Cerebellar cortex (tissue), 1 donor: ENCODE measurements at regions not wholly inside any gene's neighbourhood (a gene's known extent, or its start where the extent isn't known, plus 50 kb on each side); places are given as distances from the start of the nearest gene placed in this dataset.

ENCODE experiments used
- DNase-seq: peaks from one replicate; pipeline ENCODE4 v3.0.0-alpha.2; 2015; ENCODE audit warnings: low spot score

DNA sequence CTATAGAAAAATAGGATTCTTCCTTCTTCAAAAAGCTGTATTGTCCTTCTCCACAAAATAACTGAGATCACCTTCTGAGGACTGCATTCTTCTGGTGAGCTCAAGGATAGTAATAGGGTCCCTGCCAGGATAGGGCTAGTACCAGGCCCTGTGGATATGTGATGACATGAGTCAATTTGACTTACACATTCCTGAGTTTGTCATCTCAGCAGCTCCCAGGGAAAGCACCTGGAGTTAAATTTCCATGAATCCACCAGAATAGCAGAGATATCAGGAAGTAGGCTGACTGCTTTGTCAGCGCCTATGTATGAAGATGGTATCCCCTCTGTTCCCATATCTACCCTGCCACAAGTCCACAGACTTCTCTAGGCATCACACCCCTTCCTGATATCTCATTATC lies 225.8 kb downstream of the PMP22 start:
- no peak for DNase-seq

DNA sequence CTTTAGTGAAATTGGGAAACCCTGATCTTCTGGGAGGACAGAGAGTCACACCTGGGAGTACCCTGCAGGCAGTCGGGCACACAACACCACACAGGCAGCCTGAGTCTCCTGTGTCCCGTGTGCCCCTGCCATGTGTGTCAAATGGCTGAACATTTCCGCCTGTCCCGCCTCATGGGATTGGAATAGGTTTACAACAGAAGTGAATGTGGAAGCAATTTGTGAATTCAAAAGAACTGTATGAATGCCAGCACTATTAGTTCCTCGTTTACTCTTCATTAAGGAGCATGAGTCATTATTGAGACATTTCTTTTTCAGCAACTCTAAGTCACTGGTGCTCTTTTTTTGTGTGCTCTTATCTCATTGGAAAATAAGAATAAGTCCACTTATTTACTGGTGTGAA lies 226.5 kb downstream of the PMP22 start:
- DNase-seq, result no peak

DNA sequence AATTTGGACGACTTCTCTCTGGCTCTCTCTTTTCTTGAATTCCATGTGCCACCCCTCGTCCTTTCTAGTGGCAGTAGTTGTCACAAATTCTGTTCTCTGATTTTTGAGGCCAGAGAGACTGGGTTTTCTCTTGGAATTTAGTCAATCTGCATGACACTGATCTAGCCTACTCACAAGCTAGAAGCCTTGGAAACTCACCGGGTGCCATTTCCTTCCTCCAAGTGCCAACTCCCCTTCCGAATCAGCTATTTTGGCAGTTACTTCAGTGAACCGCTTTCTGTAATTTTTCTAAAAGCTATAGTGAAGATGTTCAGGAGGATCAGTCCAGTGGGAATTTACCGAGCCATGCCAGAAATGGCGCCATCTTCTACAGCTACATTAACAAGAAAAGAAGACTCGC lies 228.9 kb downstream of the PMP22 start:
- DNase-seq, result no peak

DNA sequence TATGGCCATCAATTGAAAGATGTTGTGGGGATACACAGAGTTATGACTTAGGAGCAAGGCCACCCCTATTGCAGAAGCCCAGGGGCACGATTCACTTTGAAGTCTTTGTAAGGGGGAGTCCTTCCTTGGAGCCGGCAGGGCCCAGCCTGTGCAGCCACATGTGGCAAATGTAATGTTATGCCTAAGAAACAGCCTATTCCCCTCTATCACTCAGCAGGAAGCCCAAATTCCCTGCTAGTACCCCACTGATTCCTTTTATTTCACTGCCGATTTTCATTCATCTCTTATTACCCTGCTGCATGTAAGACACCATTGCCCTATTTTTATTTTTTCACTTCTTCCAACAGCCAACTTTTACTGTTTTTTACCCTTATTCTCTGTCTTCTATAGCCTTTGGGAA lies 233.2 kb downstream of the PMP22 start:
- DNase-seq, result no peak

DNA sequence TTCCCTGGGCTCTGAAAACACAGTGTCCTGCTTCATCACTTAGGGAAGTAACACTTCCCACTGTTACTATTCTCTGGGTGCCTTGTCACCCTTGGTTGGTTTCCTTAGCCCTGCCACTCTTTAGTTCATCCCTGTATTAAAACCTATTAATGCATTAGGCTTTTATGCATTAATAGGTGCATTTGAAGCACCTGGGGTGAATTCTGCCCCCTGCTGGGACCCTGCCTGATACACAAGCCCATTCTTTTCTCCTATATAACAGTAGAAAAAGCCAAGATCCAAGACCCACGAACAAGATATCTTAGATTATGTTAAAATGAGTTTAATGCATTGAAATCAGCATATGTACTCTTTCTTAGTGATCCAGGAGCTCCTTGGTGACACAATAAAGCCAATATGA lies 235.7 kb downstream of the PMP22 start:
- no peak for DNase-seq

DNA sequence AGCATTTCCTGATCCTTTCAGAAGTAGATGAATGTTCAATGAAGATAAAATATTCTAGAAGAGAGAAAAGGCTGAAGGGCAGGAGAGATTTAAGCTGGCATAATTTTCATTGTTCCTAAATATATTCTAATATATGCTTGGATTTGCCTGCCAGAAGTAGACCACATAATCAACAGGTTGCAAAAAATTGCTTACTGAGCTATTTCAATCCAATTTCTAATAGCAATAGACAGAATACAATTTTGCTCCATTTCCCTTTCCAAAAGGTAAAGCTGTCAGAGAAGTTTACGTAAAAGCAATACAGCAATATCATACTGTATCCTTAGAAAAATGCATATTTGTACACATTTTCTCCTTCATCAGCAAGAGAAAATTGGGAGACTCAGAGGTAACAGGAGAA lies 237.3 kb downstream of the PMP22 start:
- DNase-seq, result no peak

DNA sequence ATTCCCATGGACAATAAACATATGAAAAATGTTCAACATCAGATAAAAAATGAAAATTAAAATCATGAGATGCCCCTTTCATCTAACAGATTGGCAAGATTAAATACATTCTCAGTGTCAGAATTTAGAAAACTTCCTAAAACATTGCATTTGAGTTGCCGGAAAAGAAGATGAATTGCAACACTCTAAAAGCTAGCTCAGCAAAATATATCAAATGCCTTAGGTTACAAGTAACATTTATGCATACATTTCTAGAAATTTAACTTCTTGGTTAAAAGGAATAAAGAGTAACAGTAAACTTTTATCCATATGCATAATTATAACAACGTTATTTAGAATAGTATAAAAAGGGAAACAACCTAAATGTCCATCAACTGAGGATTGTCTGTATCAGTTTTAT lies 239.0 kb downstream of the PMP22 start:
- DNase-seq, result no peak

DNA sequence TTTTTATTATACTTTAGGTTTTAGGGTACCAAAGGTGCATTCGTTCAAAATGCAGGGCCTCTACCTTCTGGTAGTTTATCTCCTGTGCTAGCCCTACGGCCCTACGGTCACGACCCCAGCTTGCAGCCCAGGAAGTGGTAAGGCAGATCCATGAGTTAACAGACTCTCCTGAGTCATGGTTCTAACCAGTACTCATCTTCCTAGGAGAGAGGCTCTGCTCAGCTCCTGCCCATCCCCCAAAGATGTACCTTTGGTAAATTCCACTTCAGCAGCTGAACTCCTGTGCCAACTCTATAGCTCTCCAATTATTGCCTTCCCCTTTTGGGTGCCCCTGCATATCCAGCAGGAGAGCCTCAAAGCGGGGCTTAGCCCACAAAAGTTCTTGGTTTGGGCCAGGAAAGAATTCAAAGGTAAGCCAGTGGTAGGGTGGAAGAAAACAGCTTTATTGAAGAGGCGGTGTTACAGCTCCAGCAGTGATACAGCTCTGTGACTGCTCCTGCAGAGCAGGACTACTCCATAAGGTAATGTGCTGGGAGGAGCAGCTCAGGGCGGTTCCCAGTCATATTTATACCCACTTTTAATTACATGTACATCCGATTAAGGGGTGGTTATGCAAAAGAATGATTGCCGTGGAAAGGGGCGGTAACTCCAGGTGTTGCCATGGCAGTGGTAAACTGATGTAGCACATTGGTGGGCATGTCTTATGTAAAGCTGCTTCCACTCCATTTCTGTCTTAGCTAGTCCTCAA lies 241.4 kb downstream of the PMP22 start:
- DNase-seq, result no peak

DNA sequence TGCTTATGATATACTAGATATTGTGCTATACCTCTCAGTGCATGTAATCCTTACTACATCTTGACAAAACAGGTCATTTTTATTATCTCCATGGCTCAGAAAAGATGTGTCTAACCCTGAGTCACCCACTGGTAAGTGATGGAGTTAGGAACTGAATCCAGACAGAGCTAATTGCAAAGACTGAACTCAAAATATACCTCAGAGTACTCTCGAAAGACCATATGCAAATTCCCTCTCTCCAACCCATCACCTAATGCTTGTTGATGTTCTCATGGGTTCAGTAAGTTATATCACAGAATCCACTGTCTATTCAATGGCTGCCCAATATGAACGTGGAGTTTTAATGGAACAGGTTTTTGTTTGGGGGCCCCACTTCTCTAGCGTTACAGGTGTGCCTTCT lies 246.0 kb downstream of the PMP22 start:
- DNase-seq, result no peak

DNA sequence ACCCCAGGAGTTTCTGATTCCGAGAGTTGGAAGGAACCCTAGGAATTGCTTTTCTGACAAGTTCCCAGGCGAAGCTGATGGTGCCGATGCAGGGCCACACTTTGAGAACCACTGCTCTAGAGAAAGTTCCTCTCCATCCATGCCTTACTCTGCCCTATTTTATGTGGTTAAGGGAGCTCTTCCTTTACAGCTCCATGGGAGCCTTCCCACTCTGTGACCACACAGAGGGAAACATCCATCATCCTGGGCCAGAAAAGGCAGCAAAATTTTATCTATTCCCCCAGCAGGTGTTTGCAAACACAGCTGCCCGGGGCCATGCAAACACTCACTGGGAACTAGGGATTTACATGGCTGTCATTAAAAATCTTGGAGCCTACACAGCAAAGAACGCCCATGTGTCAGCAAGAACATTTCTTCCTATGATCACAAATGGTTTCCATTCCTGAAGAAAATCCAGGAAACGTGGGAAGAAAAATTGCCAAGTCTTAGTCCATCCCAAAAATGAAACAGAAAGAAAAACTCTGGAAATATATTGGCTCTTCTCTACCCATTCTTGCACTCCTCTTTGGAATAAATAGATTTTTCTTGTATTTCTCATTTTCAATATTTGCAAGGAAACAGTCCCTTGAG lies 252.7 kb downstream of the PMP22 start:
- no peak for DNase-seq

DNA sequence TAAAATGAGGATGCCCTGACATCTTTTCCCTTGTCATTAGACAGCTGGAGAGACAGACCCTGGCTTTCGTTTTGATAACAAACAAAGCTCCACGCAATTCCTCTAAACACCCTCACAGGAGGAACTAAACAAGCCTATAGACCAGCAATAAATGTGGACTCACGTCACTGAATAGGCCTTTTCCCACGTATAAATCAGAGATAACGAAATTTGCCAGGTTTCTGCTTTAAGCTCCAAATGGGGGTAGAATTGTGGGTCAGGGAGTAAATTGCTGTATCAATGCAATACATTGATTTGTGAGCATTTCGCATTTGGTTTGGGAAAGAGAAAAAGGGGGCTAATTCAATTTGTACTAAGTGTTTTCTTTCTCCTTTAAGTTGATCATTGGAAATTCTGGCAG lies 256.0 kb downstream of the PMP22 start:
- DNase-seq, result no peak

DNA sequence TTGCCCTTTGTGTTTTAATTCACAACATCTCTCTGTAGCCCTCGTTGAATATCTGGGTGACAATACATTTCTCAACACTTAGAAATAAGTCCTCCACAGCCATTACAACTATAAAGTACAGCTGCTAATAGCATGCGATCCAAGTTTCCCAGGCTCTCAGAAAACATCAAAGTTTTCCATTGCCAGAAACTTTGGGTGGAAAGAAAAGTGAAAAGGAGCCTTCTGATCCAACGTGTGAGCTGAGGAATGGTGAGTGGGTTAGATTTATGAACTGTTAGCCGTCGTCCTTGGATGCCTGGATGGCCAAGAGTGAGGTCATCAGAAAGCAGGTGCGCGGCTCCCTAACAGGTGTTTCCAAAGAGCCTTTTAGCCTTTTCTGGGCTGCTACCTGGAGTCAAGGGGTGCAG lies 258.0 kb downstream of the PMP22 start:
- no peak for DNase-seq

DNA sequence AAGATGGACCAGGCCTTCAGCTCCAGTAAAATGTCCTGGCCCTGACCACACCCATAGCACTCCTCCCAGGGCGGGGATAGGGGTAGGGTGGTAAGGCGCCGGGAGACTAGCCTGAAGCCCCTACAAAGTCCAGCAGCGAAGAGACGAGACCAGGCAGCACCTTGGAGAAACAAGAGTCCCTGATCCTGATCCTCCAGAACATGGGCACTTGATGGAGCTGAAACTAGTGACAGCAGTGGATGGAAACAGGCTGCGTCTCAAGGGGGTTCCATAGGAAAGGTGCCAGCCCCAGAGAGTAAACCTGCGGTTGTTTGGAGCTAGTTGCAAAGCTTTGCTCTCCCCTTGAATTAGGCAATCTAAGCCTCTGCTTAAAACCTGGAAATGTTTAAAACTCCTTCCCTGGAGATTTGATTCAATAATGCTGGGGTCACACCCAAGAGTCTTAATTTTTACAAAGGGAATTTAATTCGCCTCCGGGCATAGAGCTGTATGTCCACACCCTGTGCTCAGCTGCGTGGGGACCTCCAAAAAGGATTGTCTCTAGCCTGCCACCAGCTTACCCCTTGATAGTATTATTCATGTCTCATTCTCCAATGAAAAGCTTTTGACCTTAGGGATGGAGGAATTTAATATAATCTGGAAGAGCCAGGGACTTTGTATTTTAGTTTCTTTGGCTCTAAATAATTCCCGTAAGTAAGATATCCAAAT lies 258.6 kb downstream of the PMP22 start:
- DNase-seq, result no peak

DNA sequence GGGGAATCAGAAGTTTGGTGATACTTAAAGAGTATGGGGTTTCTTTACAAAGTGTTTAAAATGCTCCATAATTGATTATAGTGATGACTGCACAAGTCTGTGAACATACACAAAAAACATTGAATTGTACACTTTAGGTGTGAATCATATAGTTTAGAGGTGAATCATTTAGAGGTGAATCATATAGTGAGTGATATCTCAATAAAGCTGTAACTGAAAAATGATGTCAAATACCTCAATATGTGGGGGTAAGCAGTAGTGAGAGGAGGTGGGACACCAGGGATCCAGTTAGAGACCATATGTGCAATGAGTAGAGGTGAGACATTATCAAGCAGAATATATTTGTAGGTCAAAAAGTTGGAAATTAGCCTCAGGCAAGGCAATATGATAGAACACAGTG lies 264.5 kb downstream of the PMP22 start:
- no peak for DNase-seq

DNA sequence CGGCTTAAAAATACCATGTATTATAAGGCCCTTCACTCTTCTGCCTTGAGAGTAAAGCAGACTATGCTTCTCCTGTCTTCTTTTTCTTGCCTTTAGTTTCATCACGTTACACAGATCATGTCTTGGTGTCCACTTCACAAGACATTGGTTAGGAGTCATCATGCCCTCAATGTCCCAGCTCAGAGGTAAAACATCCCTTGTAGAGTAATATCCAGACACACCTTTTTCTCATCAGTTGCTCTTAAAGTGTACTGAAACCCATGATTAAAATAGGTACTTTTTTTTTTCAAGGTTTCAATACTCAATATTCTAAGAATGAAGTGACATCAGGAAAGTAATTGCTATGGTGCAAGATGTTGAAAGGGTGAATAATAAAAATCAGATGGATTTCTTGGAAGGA lies 267.8 kb downstream of the PMP22 start:
- no peak for DNase-seq

DNA sequence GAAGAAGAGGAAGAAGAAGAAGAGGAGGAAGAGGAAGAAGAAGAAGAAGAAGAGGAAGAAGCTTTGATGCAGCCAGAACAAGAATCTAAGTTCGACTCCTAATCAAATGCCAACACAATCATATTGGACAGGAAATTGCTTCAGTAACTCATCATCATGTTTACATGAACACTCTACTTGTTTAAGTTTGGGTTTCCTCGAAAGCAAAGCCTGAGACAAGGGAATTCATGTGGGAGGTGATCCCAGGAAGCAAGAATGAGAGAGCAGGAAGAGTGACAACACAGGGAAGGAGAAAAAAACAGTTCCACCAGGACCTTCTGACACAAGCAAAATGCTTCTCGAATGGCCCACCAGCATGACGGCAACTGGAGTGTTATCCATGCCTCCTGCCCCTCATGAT lies 279.0 kb downstream of the PMP22 start:
- no peak for DNase-seq

DNA sequence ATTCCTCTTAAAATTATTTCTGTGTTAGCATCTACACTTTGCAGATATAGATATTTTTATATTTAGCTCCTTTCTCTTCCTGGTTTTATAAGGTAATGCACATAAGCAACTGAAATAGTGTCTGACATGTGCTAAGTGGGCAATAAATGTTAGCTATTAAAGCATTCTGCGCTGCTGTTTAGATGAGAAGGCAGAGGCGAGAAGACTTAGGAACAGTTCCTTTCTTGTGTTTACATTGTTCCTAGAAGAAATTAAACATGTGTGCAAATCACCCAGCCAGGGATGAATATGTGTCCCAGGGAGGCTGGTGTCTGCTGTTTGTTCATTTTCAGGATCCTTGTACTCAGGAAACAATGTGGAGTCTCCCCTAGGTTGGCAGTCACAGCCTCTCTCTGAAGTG lies 292.3 kb downstream of the PMP22 start:
- DNase-seq, result no peak

DNA sequence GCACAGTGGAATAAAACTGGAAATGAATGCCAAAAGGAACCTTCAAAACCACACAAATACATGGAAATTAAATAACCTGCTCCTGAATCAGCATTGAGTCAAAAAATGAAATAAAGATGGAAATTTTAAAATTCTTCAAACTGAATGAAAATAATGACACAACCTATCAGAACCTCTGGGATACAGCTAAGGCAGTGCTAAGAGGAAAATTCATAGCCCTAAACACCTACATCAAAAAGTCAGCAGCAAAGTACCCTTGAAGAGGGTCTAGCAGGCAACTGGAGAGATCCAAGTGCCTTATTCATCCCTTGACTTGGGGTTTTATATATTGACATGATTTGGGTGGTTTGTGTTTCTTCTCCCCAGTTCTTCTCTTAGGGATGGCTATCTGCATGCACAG lies 294.1 kb downstream of the PMP22 start:
- DNase-seq, result no peak

DNA sequence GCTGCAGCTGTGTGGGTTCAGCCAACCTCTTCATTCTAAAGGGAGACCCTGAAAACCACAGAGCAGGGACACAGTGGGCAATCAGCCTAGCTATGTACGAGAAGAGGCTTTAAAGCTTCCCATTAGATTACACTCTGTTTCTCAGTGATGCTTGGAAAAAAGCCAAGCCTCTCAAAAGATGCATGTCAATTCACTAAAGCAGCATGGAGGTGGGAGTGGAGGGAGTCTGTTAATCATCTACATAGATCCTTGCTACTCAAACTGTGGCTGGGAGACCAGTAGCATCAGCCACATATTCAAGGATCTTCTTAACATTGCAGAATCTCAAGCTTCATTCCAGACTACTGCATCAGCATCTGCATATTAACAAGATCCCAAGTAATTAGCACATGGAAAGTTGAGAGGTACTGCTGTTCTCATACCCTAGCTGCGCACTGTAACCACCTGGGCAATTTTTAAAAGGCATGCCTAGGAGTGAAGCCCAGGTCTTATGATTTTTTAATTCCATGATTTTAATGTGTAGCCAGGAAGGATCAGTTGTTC lies 305.9 kb downstream of the PMP22 start:
- no peak for DNase-seq

DNA sequence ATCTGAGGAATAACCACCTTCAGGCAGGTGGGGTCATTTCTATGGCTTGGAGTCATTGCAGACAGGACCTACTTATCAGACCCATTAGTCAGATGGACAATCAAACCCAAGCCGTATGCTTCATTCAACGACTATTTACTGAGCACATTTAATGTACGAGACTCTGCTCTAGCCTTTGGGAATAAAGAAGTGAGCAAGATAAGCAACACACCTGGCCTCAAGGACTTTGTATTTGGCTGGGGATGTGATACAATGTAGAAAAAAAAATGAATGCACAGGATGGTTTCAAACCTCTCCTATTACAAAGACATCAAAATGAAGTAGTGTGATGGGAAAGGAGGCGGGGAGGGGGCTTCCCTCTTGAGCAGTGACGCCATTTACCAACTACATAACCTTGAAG lies 311.7 kb downstream of the PMP22 start:
- no peak for DNase-seq

DNA sequence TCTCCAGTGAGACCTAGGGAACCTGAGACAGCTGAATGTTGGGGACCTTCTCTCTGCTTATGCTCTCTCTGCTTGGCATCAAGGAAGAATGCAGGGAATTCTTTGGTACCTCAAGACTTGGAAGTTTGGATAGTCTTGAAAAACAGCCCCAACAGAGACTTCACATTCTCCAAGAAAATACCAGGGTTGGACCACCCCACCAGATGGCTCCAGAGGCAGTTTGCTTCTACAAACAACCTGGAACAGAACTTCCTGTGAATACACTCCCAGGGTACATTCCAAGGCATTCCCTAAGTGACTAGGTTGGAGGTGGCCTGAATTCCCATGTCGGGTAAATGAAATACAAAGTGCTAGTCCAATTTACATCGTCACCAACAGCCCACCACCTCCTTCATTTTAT lies 314.4 kb downstream of the PMP22 start:
- no peak for DNase-seq

DNA sequence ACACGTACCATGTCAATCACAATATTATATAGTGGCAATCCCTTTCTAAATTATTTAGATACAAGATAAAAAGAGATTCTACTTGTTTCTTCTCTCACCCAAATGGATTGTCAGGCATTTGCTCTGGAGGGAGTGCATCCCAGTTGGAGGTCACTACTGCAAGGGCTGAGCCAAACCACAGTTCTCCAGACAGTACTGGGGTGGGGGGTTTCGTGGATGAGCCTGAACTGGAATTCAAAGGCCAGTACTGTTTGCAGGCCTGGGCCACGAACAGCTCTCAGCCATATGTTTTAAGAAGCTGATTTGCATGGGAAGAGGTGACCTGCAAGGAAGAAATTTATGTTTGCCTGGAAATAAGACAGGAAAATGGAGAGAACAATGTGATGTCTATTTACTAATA lies 314.9 kb downstream of the PMP22 start:
- DNase-seq, result no peak

DNA sequence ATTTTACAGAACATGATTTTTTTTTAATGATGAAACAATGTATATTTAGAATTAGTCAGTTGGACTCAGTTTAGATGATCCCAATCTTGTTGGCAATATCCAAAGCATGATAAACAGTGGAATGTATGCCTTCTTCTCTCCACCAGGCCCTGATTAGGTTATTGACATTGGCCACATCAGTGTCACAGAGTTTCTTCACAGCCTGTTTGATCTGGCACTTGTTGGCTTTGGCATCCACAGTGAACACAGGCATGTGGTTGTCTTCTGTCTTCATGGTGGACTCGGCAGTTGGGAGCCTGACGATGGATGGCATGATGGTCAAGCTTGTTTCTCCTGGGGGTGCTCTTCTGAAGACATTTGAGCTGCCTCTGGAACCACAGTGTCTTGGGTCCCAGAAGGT lies 317.5 kb downstream of the PMP22 start:
- DNase-seq, result no peak
